IMR-90 (cell line): ENCODE measurements at regions not wholly inside any gene's neighbourhood (a gene's known extent, or its start where the extent isn't known, plus 50 kb on each side); places are given as distances from the start of the nearest gene placed in this dataset.
"Not testable (repeated sequence)": the region's sequence is repeated elsewhere in the genome, so short reads cannot be mapped to it uniquely, and the experiment has no call there.

Experiments used
- ATAC-seq: fragments of 200-7000 bp; cut with Tn5 transposase; 2 replicates; pipeline ENCODE4 v1.9.1; 2020; ENCODE audit warnings: low read depth, mild to moderate bottlenecking, moderate library complexity
- BruUV-seq: library from RNA; stranded (reverse); fragments of 400-500 nt; replicated peaks from 2 replicates; lab custom pipeline; 2021; lab: Mats Ljungman, UMichigan
- CTCF ChIA-PET: fragments of 300-600 bp; formaldehyde crosslinking; extraction: SDS; loops from one replicate; lab custom pipeline; 2021; ENCODE audit warnings: antibody characterized with exemption; lab: Yijun Ruan, JAX
- POLR2A ChIA-PET: fragments of 300-600 bp; sonication (Branson Sonifier 250); formaldehyde crosslinking; loops from one replicate; lab custom pipeline; 2022; ENCODE audit warnings: antibody characterized with exemption; ENCODE audit not compliant: unreplicated experiment; lab: Charles Lee
- DNase-seq: peaks from one replicate; pipeline ENCODE4 v3.0.0; 2013
- H2AFZ ChIP-seq: replicated peaks from 2 replicates; pipeline ENCODE3; 2013; ENCODE audit warnings: low read length, mild to moderate bottlenecking; ENCODE audit not compliant: poor library complexity
- H2AK5ac ChIP-seq: 2 replicates; pipeline ENCODE4 v1.6.1; 2013; ENCODE audit warnings: low read depth, low read length, inconsistent platforms
- H2AK9ac ChIP-seq: replicated peaks from 2 replicates; pipeline ENCODE3; 2013; ENCODE audit warnings: mild to moderate bottlenecking, low read depth, low read length, moderate library complexity; ENCODE audit not compliant: poor library complexity
- H2BK120ac ChIP-seq: 2 replicates; pipeline ENCODE4 v1.6.1; 2013; ENCODE audit warnings: low read depth, low read length, inconsistent platforms
- H2BK15ac ChIP-seq: 3 replicates; pipeline ENCODE4 v1.6.1; 2013; ENCODE audit warnings: low read depth, low read length, inconsistent platforms
- H2BK20ac ChIP-seq: 2 replicates; pipeline ENCODE4 v1.6.1; 2013; ENCODE audit warnings: low read depth, mild to moderate bottlenecking, inconsistent platforms, low read length, moderate library complexity
- H2BK5ac ChIP-seq: 2 replicates; pipeline ENCODE4 v1.6.1; 2013; ENCODE audit warnings: mild to moderate bottlenecking, low read depth, low read length, inconsistent platforms; ENCODE audit not compliant: poor library complexity, severe bottlenecking
- H3K14ac ChIP-seq: replicated peaks from 2 replicates; pipeline ENCODE4 v1.6.1; 2013; ENCODE audit warnings: low read depth, low read length, inconsistent platforms
- H3K18ac ChIP-seq: 2 replicates; pipeline ENCODE4 v1.6.1; 2013; ENCODE audit warnings: low read depth, low read length, control low read depth
- H3K23ac ChIP-seq: 2 replicates; pipeline ENCODE4 v1.6.1; 2013; ENCODE audit warnings: low read depth, low read length, inconsistent platforms
- H3K27ac ChIP-seq: 2 replicates; pipeline ENCODE4 v1.5.1; 2013; ENCODE audit warnings: mild to moderate bottlenecking, control low read depth, low read length; ENCODE audit not compliant: insufficient read depth
- H3K27me3 ChIP-seq: 2 replicates; pipeline ENCODE4 v1.6.1; 2013; ENCODE audit warnings: low read length; ENCODE audit not compliant: control insufficient read depth, insufficient read depth
- H3K36me3 ChIP-seq: 2 replicates; pipeline ENCODE4 v1.6.1; 2013; ENCODE audit warnings: low read length, mixed read lengths; ENCODE audit not compliant: control insufficient read depth, insufficient read depth
- H3K4ac ChIP-seq: 2 replicates; pipeline ENCODE4 v1.6.1; 2013; ENCODE audit warnings: low read depth, low read length, inconsistent platforms
- H3K4me1 ChIP-seq: 2 replicates; pipeline ENCODE4 v1.6.1; 2013; ENCODE audit warnings: low read length, mixed read lengths; ENCODE audit not compliant: control insufficient read depth, insufficient read depth
- H3K4me2 ChIP-seq: 2 replicates; pipeline ENCODE4 v1.6.1; 2013; ENCODE audit warnings: low read depth, mild to moderate bottlenecking, control low read depth, low read length, moderate library complexity
- H3K4me3 ChIP-seq: 2 replicates; pipeline ENCODE4 v1.5.1; 2013; ENCODE audit warnings: low read depth, mild to moderate bottlenecking, control low read depth, low read length, moderate library complexity; ENCODE audit not compliant: insufficient read depth
- H3K56ac ChIP-seq: 2 replicates; pipeline ENCODE4 v1.6.1; 2013; ENCODE audit warnings: low read length, inconsistent platforms; ENCODE audit not compliant: insufficient read depth; ENCODE audit errors: extremely low read depth
- H3K79me1 ChIP-seq, 2 experiments: 2 replicates each; pipeline ENCODE4 v1.6.1; 2013; ENCODE audit warnings: low read length in 2 of 2, inconsistent platforms in 1 of 2, low read depth in 1 of 2
- H3K9ac ChIP-seq: 2 replicates; pipeline ENCODE4 v1.6.1; 2013; ENCODE audit warnings: low read depth, low read length, control low read depth
- H3K9me1 ChIP-seq: 2 replicates; pipeline ENCODE4 v1.6.1; 2013; ENCODE audit warnings: low read length, inconsistent platforms; ENCODE audit not compliant: insufficient read depth
- H3K9me3 ChIP-seq: 2 replicates; pipeline ENCODE4 v1.6.1; 2013; ENCODE audit warnings: low read length; ENCODE audit not compliant: control insufficient read depth, insufficient read depth
- H4K20me1 ChIP-seq: 2 replicates; pipeline ENCODE4 v1.6.1; 2013; ENCODE audit warnings: low read length, inconsistent platforms; ENCODE audit not compliant: insufficient read depth
- H4K5ac ChIP-seq: 2 replicates; pipeline ENCODE4 v1.6.1; 2013; ENCODE audit warnings: mild to moderate bottlenecking, low read depth, low read length, control low read depth
- H4K8ac ChIP-seq, 2 experiments: 2 replicates each; pipeline ENCODE4 v1.6.1; 2013; ENCODE audit warnings: low read depth in 2 of 2, low read length in 2 of 2, control low read depth in 1 of 2, inconsistent platforms in 1 of 2
- H4K91ac ChIP-seq: 2 replicates; pipeline ENCODE4 v1.6.1; 2013; ENCODE audit warnings: low read depth, low read length, inconsistent platforms; ENCODE audit not compliant: insufficient read depth
- WGBS, 2 experiments: methylation state at CpG; one replicate each; pipeline versions ENCODE4 v1.1.5 to v1.1.7; 2013; ENCODE audit warnings: missing lambda C conversion rate in 2 of 2; ENCODE audit not compliant: insufficient read length in 1 of 2; ENCODE audit errors: extremely low coverage in 2 of 2; 5-methylcytosine and 5-hydroxymethylcytosine counted together
- dilution Hi-C: fragments of 300-500 bp; cut with HindIII; formaldehyde crosslinking; loops from one replicate; pipeline ENCODE4 v1.14.3; 2018; ENCODE audit warnings: low sequenced_read_pairs; ENCODE audit not compliant: unreplicated experiment
- in situ Hi-C: fragments of 300-500 bp; cut with MboI; formaldehyde crosslinking; loops from 3 replicates; pipeline ENCODE4 v1.14.3; 2019; ENCODE audit warnings: low sequenced_read_pairs, inconsistent platforms, mixed read lengths
- intact Hi-C: fragments of 100-400 bp; cut with micrococcal nuclease; formaldehyde crosslinking; loops from 2 replicates; pipeline ENCODE4 v1.10.0; 2022

DNA sequence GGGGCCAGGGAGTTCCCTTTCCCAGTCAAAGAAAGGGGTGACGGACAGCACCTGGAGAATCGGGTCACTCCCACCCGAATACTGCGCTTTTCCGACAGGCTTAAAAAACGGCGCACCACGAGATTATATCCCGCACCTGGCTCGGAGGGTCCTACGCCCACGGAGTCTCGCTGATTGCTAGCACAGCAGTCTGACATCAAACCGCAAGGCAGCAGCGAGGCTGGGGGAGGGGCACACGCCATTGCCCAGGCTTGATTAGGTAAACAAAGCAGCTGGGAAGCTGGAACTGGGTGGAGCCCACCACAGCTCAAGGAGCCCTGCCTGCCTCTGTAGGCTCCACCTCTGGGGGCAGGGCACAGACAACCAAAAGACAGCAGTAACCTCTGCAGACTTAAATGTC, 223.6 kb downstream of the ETV1 start:
- H2BK5ac ChIP-seq, H3K27me3 ChIP-seq, H2AFZ ChIP-seq, H4K20me1 ChIP-seq, H3K9me3 ChIP-seq, H3K4me3 ChIP-seq, H2BK20ac ChIP-seq, H3K9me1 ChIP-seq, H2BK15ac ChIP-seq, H3K9ac ChIP-seq, CTCF ChIA-PET, H4K5ac ChIP-seq, dilution Hi-C loops, H3K36me3 ChIP-seq, in situ Hi-C loops, H2AK9ac ChIP-seq, intact Hi-C loops, H3K4me1 ChIP-seq, H3K56ac ChIP-seq, BruUV-seq, H3K27ac ChIP-seq, H2AK5ac ChIP-seq, POLR2A ChIA-PET, ATAC-seq, H2BK120ac ChIP-seq, H3K14ac ChIP-seq, H3K18ac ChIP-seq, H4K8ac ChIP-seq, H3K4ac ChIP-seq, H3K79me1 ChIP-seq, H4K91ac ChIP-seq, H3K23ac ChIP-seq, DNase-seq, H3K4me2 ChIP-seq: not testable (repeated sequence)
- 100% methylated on average over 3 of the region's 16 CpGs; no CpG with 5 or more reads in 1 of the 2 experiments for WGBS, 2 experiments
